Stomach (tissue), 4 donors: ENCODE measurements at regions not wholly inside any gene's neighbourhood (a gene's known extent, or its start where the extent isn't known, plus 50 kb on each side); places are given as distances from the start of the nearest gene placed in this dataset.

ENCODE experiments used
- CTCF ChIP-seq, 7 experiments: fragments of 450-650 bp in 4 of 7; fragments of 200-600 bp in 3 of 7; sonication (generic) in 3 of 7; IDR thresholded peaks; one replicate each; pipeline ENCODE4 v1.5.1; 2016 to 2019; ENCODE audit warnings: antibody characterized with exemption in 7 of 7, control low read depth in 2 of 7, mild to moderate bottlenecking in 1 of 7
- POLR2A ChIP-seq, 4 donors: fragments of 450-650 bp; IDR thresholded peaks; one replicate each; pipeline ENCODE4 v1.6.1; 2016; ENCODE audit warnings: antibody characterized with exemption in 4 of 4, control low read depth in 2 of 4, mild to moderate bottlenecking in 1 of 4, moderate library complexity in 1 of 4
- POLR2AphosphoS5 ChIP-seq, 3 donors: sonication (generic); formaldehyde crosslinking; IDR thresholded peaks; one replicate each; pipeline ENCODE4 v1.6.1; 2016; ENCODE audit warnings: antibody characterized with exemption in 3 of 3

GRCh38 chrX:45740291-45740690 is 539.6 kb upstream of the DIPK2B start:
- no peak for TF ChIP-seq CTCF (IDR thresholded peaks at IDR 0.05)
- no peak for TF ChIP-seq POLR2A (IDR thresholded peaks at IDR 0.05)
- no peak for TF ChIP-seq POLR2AphosphoS5 (IDR thresholded peaks at IDR 0.05)
